ENCODE measurements at regions not wholly inside any gene's neighbourhood (a gene's known extent, or its start where the extent isn't known, plus 50 kb on each side); places are given as distances from the start of the nearest gene placed in this dataset.

GRCh38 chr1:56430141-56430839, 149.1 kb downstream of the PLPP3 start:
- H3K79me2 ChIP-seq (ENCODE audit: insufficient read depth, low read length): no peaks in the 10 kb centered on the region
- no peak overlapping the region for H4K91ac ChIP-seq (ENCODE audit: insufficient read length, low read depth, low read length)
- no CpG with 5 or more reads among the region's 4 CpGs for WGBS (ENCODE audit: extremely low coverage, insufficient read length, low lambda C conversion rate)
- no peak for DNase-seq
- no peak overlapping the region for H3K23ac ChIP-seq (ENCODE audit: insufficient read length, low read depth, low read length)
- no peak overlapping the region for H3K27ac ChIP-seq (ENCODE audit: insufficient read length, low read depth, low read length)
- no peak overlapping the region for H2BK12ac ChIP-seq (ENCODE audit: insufficient read length, low read depth, low read length)
- no peak overlapping the region for H4K5ac ChIP-seq (ENCODE audit: insufficient read length, low read depth, low read length)
- Mint-ChIP-seq H3K27ac (no peak overlapping the region), H3K4me1 (peaks cover 49 to 51% of the 10 kb centered on the region in 2 experiments), H3K27me3 (ENCODE audit: low read depth) (peaks cover 59% of the 10 kb centered on the region), H3K9me3 (no peaks in the 10 kb centered on the region; a peak in 1 of 5 replicates), H3K4me3 (no peak overlapping the region), H3K36me3 (ENCODE audit: insufficient read depth in 1 of 3, low read depth in 3 of 3) (no peaks in the 10 kb centered on the region; a peak in 1 of 7 replicates)
- H3T11ph ChIP-seq (ENCODE audit: low read length): no peak overlapping the region
- H3K4me2 ChIP-seq (ENCODE audit: insufficient read depth, insufficient read length, low read length): no peak overlapping the region
- no peaks in the 10 kb centered on the region for H3K23me2 ChIP-seq (ENCODE audit: insufficient read length, low read depth, low read length, poor library complexity, severe bottlenecking)
- H2BK15ac ChIP-seq (ENCODE audit: low read depth, low read length): no peak overlapping the region
- H3K79me1 ChIP-seq (ENCODE audit: insufficient read depth, low read depth, low read length, poor library complexity, severe bottlenecking): no peaks in the 10 kb centered on the region
- no peak overlapping the region for H3K9ac ChIP-seq (ENCODE audit: extremely low read depth, insufficient read length, low read length)
- H4K20me1 ChIP-seq (ENCODE audit: control insufficient read depth, insufficient read depth, insufficient read length): no peaks in the 10 kb centered on the region
- H2AK5ac ChIP-seq (ENCODE audit: insufficient read length, low read length): no peak overlapping the region
- H3K4me1 ChIP-seq (ENCODE audit: insufficient read depth, low read length): no peaks in the 10 kb centered on the region
- H3K56ac ChIP-seq (ENCODE audit: insufficient read length, low read depth, low read length): no peak overlapping the region
- H3K14ac ChIP-seq (ENCODE audit: insufficient read depth, low read length): no peak overlapping the region
- no peak for TF ChIP-seq CTCF (conservative IDR thresholded peaks at IDR 0.05)
- H3K18ac ChIP-seq (ENCODE audit: insufficient read length, low read depth, low read length): no peak overlapping the region
- H3K27me3 ChIP-seq (ENCODE audit: insufficient read depth, low read length): peaks cover 6% of the 10 kb centered on the region; the same call in 1 of the 2 replicates
- no peak overlapping the region for H3K4ac ChIP-seq (ENCODE audit: low read depth, low read length)
- H4K8ac ChIP-seq (replicated peaks; ENCODE audit: insufficient read length, low read depth, low read length): no peak overlapping the region
- H2BK120ac ChIP-seq (ENCODE audit: low read depth, low read length, poor library complexity, severe bottlenecking): no peak overlapping the region
- no peak overlapping the region for H2AFZ ChIP-seq (ENCODE audit: low read length)
- H2BK5ac ChIP-seq (ENCODE audit: insufficient read length, low read length): no peak overlapping the region
- no peak overlapping the region for H2BK20ac ChIP-seq (ENCODE audit: low read depth, low read length, poor library complexity, severe bottlenecking)
- H3K9me3 ChIP-seq (ENCODE audit: control insufficient read depth, low read depth, low read length): no peaks in the 10 kb centered on the region

Data from H9 (cell line).